Activated B cell treated with CpG ODN at 0.5 μM for 24 hours (primary cell): ENCODE measurements at regions not wholly inside any gene's neighbourhood (a gene's known extent, or its start where the extent isn't known, plus 50 kb on each side); places are given as distances from the start of the nearest gene placed in this dataset.

Experiments used
- ATAC-seq: fragments of 200-7000 bp; cut with Tn5 transposase; one replicate; pipeline ENCODE4 v1.10.0; 2021; ENCODE audit warnings: low read depth, mild to moderate bottlenecking, moderate library complexity
- CTCF ChIA-PET: fragments of 350-600 bp; sonication (Branson Sonifier 250); formaldehyde crosslinking; loops from one replicate; lab custom pipeline; 2021; ENCODE audit warnings: antibody characterized with exemption; lab: Charles Lee
- POLR2A ChIA-PET: fragments of 350-600 bp; sonication (Branson Sonifier 250); formaldehyde crosslinking; loops from one replicate; lab custom pipeline; 2021; ENCODE audit warnings: antibody characterized with exemption; lab: Charles Lee
- DNase-seq: peaks from one replicate; pipeline ENCODE4 v3.0.0; 2022
- H3K27ac Mint-ChIP-seq: one replicate; pipeline ENCODE4 v1.8.0; 2020; ENCODE audit warnings: mixed read lengths
- H3K27me3 Mint-ChIP-seq: one replicate; pipeline ENCODE4 v1.8.0; 2021; ENCODE audit warnings: mixed read lengths
- H3K36me3 Mint-ChIP-seq: one replicate; pipeline ENCODE4 v1.8.0; 2021; ENCODE audit warnings: low read depth, mixed read lengths
- H3K4me1 Mint-ChIP-seq: one replicate; pipeline ENCODE4 v1.8.0; 2021; ENCODE audit warnings: mixed read lengths
- H3K4me3 Mint-ChIP-seq: one replicate; pipeline ENCODE4 v1.8.0; 2020; ENCODE audit warnings: mild to moderate bottlenecking, mixed read lengths
- H3K9me3 Mint-ChIP-seq: one replicate; pipeline ENCODE4 v1.8.0; 2020; ENCODE audit warnings: mixed read lengths
- CTCF ChIP-seq: fragments of 200-600 bp; IDR thresholded peaks from one replicate; pipeline ENCODE4 v1.8.0; 2022; ENCODE audit warnings: antibody characterized with exemption, mild to moderate bottlenecking
- intact Hi-C: fragments of 100-400 bp; cut with micrococcal nuclease; formaldehyde crosslinking; loops from one replicate; pipeline ENCODE4 v1.15.1; 2024

- DNase-seq (no peak), ATAC-seq (no peak)
- no peaks in the 10 kb centered on the region for H3K36me3 Mint-ChIP-seq
- no peak overlapping the region for H3K27ac Mint-ChIP-seq
- CTCF ChIA-PET, result no interaction called here
- H3K4me1 Mint-ChIP-seq, result no peaks in the 10 kb centered on the region
- intact Hi-C loops, result no loop called here
- POLR2A ChIA-PET, result no interaction called here
- TF ChIP-seq CTCF, result no peak
- no peak overlapping the region for H3K4me3 Mint-ChIP-seq
- H3K27me3 Mint-ChIP-seq, result peaks cover 10% of the 10 kb centered on the region
- H3K9me3 Mint-ChIP-seq, result no peaks in the 10 kb centered on the region
Measured at GRCh38 chr1:55634516-55634915, 419.4 kb upstream of the USP24 start.

- H3K4me1 Mint-ChIP-seq, result no peaks in the 10 kb centered on the region
- ChIA-PET POLR2A (no interaction called here), CTCF (no interaction called here)
- no peak overlapping the region for H3K4me3 Mint-ChIP-seq
- no peaks in the 10 kb centered on the region for H3K36me3 Mint-ChIP-seq
- DNase-seq, result no peak
- no peak overlapping the region for H3K27ac Mint-ChIP-seq
- H3K27me3 Mint-ChIP-seq, result peaks cover 11% of the 10 kb centered on the region
- intact Hi-C loops, result no loop called here
- TF ChIP-seq CTCF, result no peak
- no peaks in the 10 kb centered on the region for H3K9me3 Mint-ChIP-seq
- no peak for ATAC-seq
Measured at GRCh38 chr1:55632906-55633305, 417.7 kb upstream of the USP24 start.

- Mint-ChIP-seq H3K4me3 (no peak overlapping the region), H3K9me3 (no peaks in the 10 kb centered on the region), H3K4me1 (no peaks in the 10 kb centered on the region), H3K36me3 (no peaks in the 10 kb centered on the region), H3K27me3 (peaks cover 13% of the 10 kb centered on the region), H3K27ac (no peak overlapping the region)
- ATAC-seq (no peak), DNase-seq (no peak)
- CTCF ChIA-PET, result no interaction called here
- no peak for TF ChIP-seq CTCF
- POLR2A ChIA-PET, result no interaction called here
- intact Hi-C loops, result no loop called here
Measured at GRCh38 chr1:55632058-55632457, 416.9 kb upstream of the USP24 start.

- CTCF ChIA-PET, result no interaction called here
- no peak overlapping the region for H3K4me3 Mint-ChIP-seq
- POLR2A ChIA-PET, result no interaction called here
- no peaks in the 10 kb centered on the region for H3K36me3 Mint-ChIP-seq
- H3K9me3 Mint-ChIP-seq, result no peaks in the 10 kb centered on the region
- DNase-seq (no peak), ATAC-seq (no peak)
- no peak overlapping the region for H3K27ac Mint-ChIP-seq
- peaks cover 11% of the 10 kb centered on the region for H3K27me3 Mint-ChIP-seq
- intact Hi-C loops, result no loop called here
- no peaks in the 10 kb centered on the region for H3K4me1 Mint-ChIP-seq
- TF ChIP-seq CTCF, result no peak
Measured at GRCh38 chr1:55631509-55631908, 416.3 kb upstream of the USP24 start.

GRCh38 chr1:55626326-55626725, 411.2 kb upstream of the USP24 start:
- no peaks in the 10 kb centered on the region for H3K4me1 Mint-ChIP-seq
- ChIA-PET CTCF (no interaction called here), POLR2A (no interaction called here)
- no peaks in the 10 kb centered on the region for H3K36me3 Mint-ChIP-seq
- no peaks in the 10 kb centered on the region for H3K9me3 Mint-ChIP-seq
- no peak for TF ChIP-seq CTCF
- H3K4me3 Mint-ChIP-seq, result no peak overlapping the region
- ATAC-seq (no peak), DNase-seq (no peak)
- intact Hi-C loops, result no loop called here
- no peak overlapping the region for H3K27ac Mint-ChIP-seq
- peaks cover 7% of the 10 kb centered on the region for H3K27me3 Mint-ChIP-seq
